Neural progenitor cell (in vitro differentiated cells): ENCODE measurements at regions not wholly inside any gene's neighbourhood (a gene's known extent, or its start where the extent isn't known, plus 50 kb on each side); places are given as distances from the start of the nearest gene placed in this dataset.

Source experiments
- DNase-seq: peaks from one replicate; pipeline ENCODE4 v3.0.0-alpha.2; 2016; ENCODE audit warnings: low spot score
- H2AFZ ChIP-seq: fragments of 200-600 bp; sonication (generic); replicated peaks from 2 replicates; pipeline ENCODE4 v1.6.1; 2016; ENCODE audit warnings: antibody characterized with exemption
- H3F3A ChIP-seq: fragments of 200-600 bp; sonication (generic); 2 replicates; pipeline ENCODE4 v1.6.1; 2016; ENCODE audit warnings: antibody characterized with exemption, low read depth
- H3K27ac ChIP-seq: fragments of 200-600 bp; sonication (generic); 2 replicates; pipeline ENCODE4 v1.5.1; 2016; ENCODE audit warnings: mild to moderate bottlenecking
- H3K27me3 ChIP-seq: fragments of 200-600 bp; sonication (generic); 2 replicates; pipeline ENCODE4 v1.6.1; 2016; ENCODE audit warnings: mild to moderate bottlenecking, moderate library complexity
- H3K36me3 ChIP-seq: fragments of 200-600 bp; sonication (generic); 2 replicates; pipeline ENCODE4 v1.5.1; 2016
- H3K4me1 ChIP-seq: fragments of 200-600 bp; sonication (generic); 2 replicates; pipeline ENCODE4 v1.6.1; 2016; ENCODE audit warnings: mixed run types
- H3K4me2 ChIP-seq: fragments of 200-600 bp; sonication (generic); 2 replicates; pipeline ENCODE4 v1.6.1; 2016
- H3K4me3 ChIP-seq: fragments of 200-600 bp; sonication (generic); 2 replicates; pipeline ENCODE4 v1.5.1; 2016
- H3K79me2 ChIP-seq: fragments of 200-600 bp; sonication (generic); 2 replicates; pipeline ENCODE4 v1.6.1; 2016; ENCODE audit warnings: low read depth
- H3K9ac ChIP-seq: fragments of 200-600 bp; sonication (generic); 2 replicates; pipeline ENCODE4 v1.6.1; 2016
- H3K9me3 ChIP-seq: fragments of 200-600 bp; sonication (generic); 2 replicates; pipeline ENCODE4 v1.5.1; 2016; ENCODE audit warnings: low read depth
- H4K20me1 ChIP-seq: fragments of 200-600 bp; sonication (generic); 2 replicates; pipeline ENCODE4 v1.6.1; 2016; ENCODE audit warnings: low read depth
- H3K27ac Mint-ChIP-seq: 3 replicates; pipeline ENCODE4 v1.8.0; 2021; ENCODE audit warnings: mixed read lengths
- H3K27me3 Mint-ChIP-seq: 2 replicates; pipeline ENCODE4 v1.8.0; 2022; ENCODE audit warnings: low read depth, mild to moderate bottlenecking, inconsistent platforms, moderate library complexity, mixed read lengths; ENCODE audit not compliant: insufficient read depth
- H3K36me3 Mint-ChIP-seq: 3 replicates; pipeline ENCODE4 v1.8.0; 2021; ENCODE audit warnings: mixed read lengths
- H3K4me1 Mint-ChIP-seq: 3 replicates; pipeline ENCODE4 v1.8.0; 2021; ENCODE audit warnings: mixed read lengths
- H3K4me3 Mint-ChIP-seq: 3 replicates; pipeline ENCODE4 v1.8.0; 2021; ENCODE audit warnings: mild to moderate bottlenecking, moderate library complexity, mixed read lengths
- H3K9me3 Mint-ChIP-seq: 3 replicates; pipeline ENCODE4 v1.8.0; 2020; ENCODE audit warnings: mixed read lengths
- CTCF ChIP-seq: fragments of 200-600 bp; sonication (generic); IDR thresholded peaks from 2 replicates; pipeline ENCODE4 v1.5.1; 2017; ENCODE audit warnings: antibody characterized with exemption, mild to moderate bottlenecking
- EZH2 ChIP-seq: fragments of 200-600 bp; sonication (generic); IDR thresholded peaks from 2 replicates; pipeline ENCODE4 v1.6.1; 2017; ENCODE audit warnings: antibody characterized with exemption, mild to moderate bottlenecking, moderate library complexity
- EZH2phosphoT487 ChIP-seq: fragments of 200-600 bp; sonication (generic); IDR thresholded peaks from 2 replicates; pipeline ENCODE4 v1.6.1; 2017; ENCODE audit warnings: antibody characterized with exemption

- peaks cover 8% of the 10 kb centered on the region for H3K79me2 ChIP-seq
- H3K27me3 ChIP-seq: no peaks in the 10 kb centered on the region
- no peak for TF ChIP-seq EZH2phosphoT487
- TF ChIP-seq CTCF: no peak
- TF ChIP-seq EZH2: no peak
- no peak for DNase-seq
- H3K36me3 ChIP-seq: no peaks in the 10 kb centered on the region
- H3K4me3 Mint-ChIP-seq: no peak overlapping the region
- no peaks in the 10 kb centered on the region for H3K4me1 Mint-ChIP-seq
- H3K9me3 Mint-ChIP-seq: no peaks in the 10 kb centered on the region
- no peak overlapping the region for H3K27ac Mint-ChIP-seq
- no peak overlapping the region for H3K4me3 ChIP-seq
- H3K9ac ChIP-seq: no peak overlapping the region
- peaks cover 4% of the 10 kb centered on the region for H3K36me3 Mint-ChIP-seq
- H3K9me3 ChIP-seq: no peaks in the 10 kb centered on the region
- no peaks in the 10 kb centered on the region for H3F3A ChIP-seq
- no peak overlapping the region for H3K4me2 ChIP-seq
- H4K20me1 ChIP-seq: no peaks in the 10 kb centered on the region
- H3K27me3 Mint-ChIP-seq: no peaks in the 10 kb centered on the region
- no peak overlapping the region for H3K27ac ChIP-seq
- H3K4me1 ChIP-seq: no peaks in the 10 kb centered on the region
- no peak overlapping the region for H2AFZ ChIP-seq
These were observed 55.7 kb downstream of the FAT4 start for GRCh38 chr4:125370478-125370877.

- Histone ChIP-seq H3K27ac (no peak overlapping the region), H3K4me1 (no peaks in the 10 kb centered on the region), H3K27me3 (no peaks in the 10 kb centered on the region), H3K79me2 (peaks cover 5% of the 10 kb centered on the region), H2AFZ (no peak overlapping the region), H3K36me3 (no peaks in the 10 kb centered on the region), H3K4me3 (no peak overlapping the region), H3K4me2 (no peak overlapping the region), H4K20me1 (no peaks in the 10 kb centered on the region), H3K9ac (no peak overlapping the region), H3F3A (no peaks in the 10 kb centered on the region), H3K9me3 (no peaks in the 10 kb centered on the region)
- Mint-ChIP-seq H3K27me3 (no peaks in the 10 kb centered on the region), H3K9me3 (peaks cover 5% of the 10 kb centered on the region), H3K27ac (no peak overlapping the region), H3K4me3 (no peak overlapping the region), H3K4me1 (no peaks in the 10 kb centered on the region), H3K36me3 (peaks cover 4% of the 10 kb centered on the region)
- no peak for DNase-seq
- TF ChIP-seq CTCF: no peak
- no peak for TF ChIP-seq EZH2
- TF ChIP-seq EZH2phosphoT487: no peak
These were observed 68.2 kb downstream of the FAT4 start for GRCh38 chr4:125382995-125383394.

GRCh38 chr4:125387770-125388169, 73.0 kb downstream of the FAT4 start:
- no peaks in the 10 kb centered on the region for H4K20me1 ChIP-seq
- H3K4me1 ChIP-seq: no peaks in the 10 kb centered on the region
- TF ChIP-seq EZH2: no peak
- TF ChIP-seq EZH2phosphoT487: no peak
- no peak for TF ChIP-seq CTCF
- no peaks in the 10 kb centered on the region for H3F3A ChIP-seq
- DNase-seq: no peak
- no peaks in the 10 kb centered on the region for H3K9me3 ChIP-seq
- no peak overlapping the region for H3K4me2 ChIP-seq
- Mint-ChIP-seq H3K27ac (no peak overlapping the region), H3K36me3 (peaks cover 10% of the 10 kb centered on the region), H3K4me3 (no peak overlapping the region), H3K9me3 (peaks cover 4% of the 10 kb centered on the region), H3K4me1 (no peaks in the 10 kb centered on the region), H3K27me3 (peaks cover 3% of the 10 kb centered on the region)
- peaks cover 5% of the 10 kb centered on the region for H3K79me2 ChIP-seq
- no peak overlapping the region for H2AFZ ChIP-seq
- no peaks in the 10 kb centered on the region for H3K36me3 ChIP-seq
- no peak overlapping the region for H3K27ac ChIP-seq
- H3K4me3 ChIP-seq: no peak overlapping the region
- H3K27me3 ChIP-seq: no peaks in the 10 kb centered on the region
- H3K9ac ChIP-seq: no peak overlapping the region

- no peaks in the 10 kb centered on the region for H3K9me3 ChIP-seq
- no peak overlapping the region for H3K9ac ChIP-seq
- no peak overlapping the region for H3K4me2 ChIP-seq
- H3K36me3 ChIP-seq: no peaks in the 10 kb centered on the region
- H3K27me3 ChIP-seq: no peaks in the 10 kb centered on the region
- no peak overlapping the region for H3K4me3 Mint-ChIP-seq
- no peaks in the 10 kb centered on the region for H3F3A ChIP-seq
- no peaks in the 10 kb centered on the region for H3K4me1 ChIP-seq
- DNase-seq: no peak
- H3K27ac Mint-ChIP-seq: no peak overlapping the region
- no peak overlapping the region for H2AFZ ChIP-seq
- H3K4me3 ChIP-seq: no peak overlapping the region
- H3K4me1 Mint-ChIP-seq: no peaks in the 10 kb centered on the region
- H3K79me2 ChIP-seq: peaks cover 4% of the 10 kb centered on the region
- no peaks in the 10 kb centered on the region for H4K20me1 ChIP-seq
- peaks cover 3% of the 10 kb centered on the region for H3K27me3 Mint-ChIP-seq
- H3K27ac ChIP-seq: no peak overlapping the region
- peaks cover 10% of the 10 kb centered on the region for H3K36me3 Mint-ChIP-seq
- H3K9me3 Mint-ChIP-seq: peaks cover 2% of the 10 kb centered on the region
- no peak for TF ChIP-seq EZH2phosphoT487
- no peak for TF ChIP-seq EZH2
- TF ChIP-seq CTCF: no peak
These were observed 73.9 kb downstream of the FAT4 start for GRCh38 chr4:125388613-125389012.
